Astrocyte of the cerebellum (primary cell): ENCODE measurements at regions not wholly inside any gene's neighbourhood (a gene's known extent, or its start where the extent isn't known, plus 50 kb on each side); places are given as distances from the start of the nearest gene placed in this dataset.
A peak's percentile ranks its signal among the peaks of the same experiment; 100 is the strongest.

ENCODE experiments used
- DNase-seq: peaks from one replicate; pipeline ENCODE4 v3.0.0-alpha.2; 2011; ENCODE audit warnings: low read depth
- H3K4me3 ChIP-seq: 2 replicates; pipeline ENCODE4 v1.5.1; 2011; ENCODE audit warnings: mild to moderate bottlenecking, low read depth, low read length, moderate library complexity
- CTCF ChIP-seq: IDR thresholded peaks from 2 replicates; pipeline ENCODE4 v1.5.1; 2012; ENCODE audit warnings: low read length, low read depth, moderate library complexity, mild to moderate bottlenecking; ENCODE audit errors: missing control alignments
- in situ Hi-C: cut with HindIII; loops from 2 replicates; pipeline ENCODE4 v1.10.0; 2017; ENCODE audit warnings: low sequenced_read_pairs

DNA sequence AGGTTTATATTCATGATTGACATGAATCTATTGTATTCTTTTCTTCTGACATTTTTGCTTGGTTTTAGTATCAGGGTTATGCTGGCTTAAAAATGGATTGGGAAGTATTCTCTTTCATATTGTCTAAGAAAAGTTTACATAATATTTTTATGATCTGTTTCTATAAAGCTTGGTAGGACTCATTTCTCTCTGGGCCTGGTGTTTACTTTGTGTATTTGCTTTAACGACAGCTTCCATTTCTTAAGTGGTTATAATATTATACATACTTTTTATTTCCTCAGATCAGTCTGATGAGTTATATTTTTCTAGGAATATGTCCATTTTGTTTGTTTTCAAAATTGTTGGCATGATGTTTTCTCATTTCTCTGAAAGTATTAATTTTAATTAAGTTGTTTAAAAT is 117.9 kb upstream of the IL12A start:
- in situ Hi-C loops: no loop called here
- DNase-seq: no peak
- no peak for TF ChIP-seq CTCF
- no peak overlapping the region for H3K4me3 ChIP-seq

- in situ Hi-C loops: no loop called here
- no peak for TF ChIP-seq CTCF
- H3K4me3 ChIP-seq: no peak overlapping the region
- peak; percentile 75 for DNase-seq
Measured at GRCh38 chr3:159872374-159873109, 116.1 kb upstream of the IL12A start.

GRCh38 chr3:159875116-159875515 is 113.5 kb upstream of the IL12A start:
- no peak for TF ChIP-seq CTCF
- DNase-seq: no peak
- H3K4me3 ChIP-seq: no peak overlapping the region
- in situ Hi-C loops: no loop called here

DNA sequence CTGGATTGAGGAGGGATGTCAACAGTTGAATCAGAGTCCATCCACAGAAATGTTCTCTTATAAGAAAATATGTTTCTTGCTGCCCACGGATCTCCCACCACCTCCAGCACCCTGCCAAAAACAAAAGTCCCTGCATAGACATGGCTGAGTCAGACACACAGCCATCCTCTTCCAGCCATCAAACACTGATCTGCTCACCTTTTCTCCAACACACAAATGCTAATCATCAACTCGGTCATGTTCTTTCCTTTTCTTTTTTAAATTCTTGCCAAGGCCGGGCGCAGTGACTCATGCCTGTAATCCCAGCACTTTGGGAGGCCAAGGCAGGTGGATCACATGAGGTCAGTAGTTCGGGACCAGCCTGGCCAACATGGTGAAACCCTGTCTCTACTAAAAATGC is 110.7 kb upstream of the IL12A start:
- DNase-seq: no peak
- no peak overlapping the region for H3K4me3 ChIP-seq
- TF ChIP-seq CTCF: no peak
- in situ Hi-C loops: no loop called here

- no peak for DNase-seq
- in situ Hi-C loops: no loop called here
- no peak overlapping the region for H3K4me3 ChIP-seq
- no peak for TF ChIP-seq CTCF
Measured at GRCh38 chr3:159879146-159879545, 109.5 kb upstream of the IL12A start.

- H3K4me3 ChIP-seq: no peak overlapping the region
- DNase-seq: no peak
- no peak for TF ChIP-seq CTCF
- in situ Hi-C loops: no loop called here
Measured at GRCh38 chr3:159879598-159879997, 109.0 kb upstream of the IL12A start.
